WTC11 (cell line): ENCODE measurements at regions not wholly inside any gene's neighbourhood (a gene's known extent, or its start where the extent isn't known, plus 50 kb on each side); places are given as distances from the start of the nearest gene placed in this dataset.
"Not testable (repeated sequence)": the region's sequence is repeated elsewhere in the genome, so short reads cannot be mapped to it uniquely, and the experiment has no call there.

Experiments used
- ATAC-seq: fragments of 200-7000 bp; cut with Tn5 transposase; 2 replicates; pipeline ENCODE4 v1.10.0; 2021; ENCODE audit warnings: mild to moderate bottlenecking, moderate library complexity
- CTCF ChIA-PET: fragments of 300-600 bp; sonication (Branson Sonifier 250); formaldehyde crosslinking; loops from one replicate; lab custom pipeline; 2021; ENCODE audit warnings: antibody characterized with exemption; lab: Charles Lee
- POLR2A ChIA-PET: fragments of 350-600 bp; sonication (Branson Sonifier 250); formaldehyde crosslinking; loops from one replicate; lab custom pipeline; 2021; ENCODE audit warnings: antibody characterized with exemption; lab: Charles Lee
- DNase-seq: peaks from one replicate; pipeline ENCODE4 v3.0.0; 2021; ENCODE audit warnings: low spot score
- H3K27ac Mint-ChIP-seq: 2 replicates; pipeline ENCODE4 v1.8.0; 2021; ENCODE audit warnings: mixed read lengths
- H3K27me3 Mint-ChIP-seq: 2 replicates; pipeline ENCODE4 v1.8.0; 2021; ENCODE audit warnings: low read depth, mild to moderate bottlenecking, moderate library complexity, mixed read lengths
- H3K36me3 Mint-ChIP-seq: 2 replicates; pipeline ENCODE4 v1.8.0; 2021; ENCODE audit warnings: mixed read lengths
- H3K4me1 Mint-ChIP-seq: 2 replicates; pipeline ENCODE4 v1.8.0; 2022; ENCODE audit warnings: mixed read lengths
- H3K4me3 Mint-ChIP-seq: 2 replicates; pipeline ENCODE4 v1.8.0; 2021; ENCODE audit warnings: mild to moderate bottlenecking, moderate library complexity, mixed read lengths
- H3K9me3 Mint-ChIP-seq: 2 replicates; pipeline ENCODE4 v1.8.0; 2021; ENCODE audit warnings: mixed read lengths
- FOXJ3 ChIP-seq: sonication (generic); formaldehyde crosslinking; IDR thresholded peaks from 2 replicates; pipeline ENCODE4 v1.9.0; 2021; ENCODE audit warnings: missing genetic modification reagents, mild to moderate bottlenecking, borderline replicate concordance
- GTF2I ChIP-seq: fragments of 250-450 bp; sonication (Bioruptor Pico); conservative IDR thresholded peaks from 2 replicates; pipeline ENCODE4 v1.4.0; 2021; ENCODE audit warnings: mild to moderate bottlenecking
- IRF2 ChIP-seq: sonication (generic); formaldehyde crosslinking; IDR thresholded peaks from 2 replicates; pipeline ENCODE4 v1.8.0; 2022; ENCODE audit warnings: low read depth, missing genetic modification reagents, borderline replicate concordance
- NFYB ChIP-seq: sonication (generic); formaldehyde crosslinking; conservative IDR thresholded peaks from 2 replicates; pipeline ENCODE4 v1.8.0; 2022; ENCODE audit warnings: low read depth, missing genetic modification reagents
- NR3C1 ChIP-seq: sonication (generic); formaldehyde crosslinking; conservative IDR thresholded peaks from 2 replicates; pipeline ENCODE4 v1.8.1; 2023; ENCODE audit warnings: low read depth, mild to moderate bottlenecking, missing genetic modification reagents
- OVOL2 ChIP-seq: fragments of 250-450 bp; sonication (Bioruptor Pico); IDR thresholded peaks from 2 replicates; pipeline ENCODE4 v1.9.0; 2021; ENCODE audit warnings: mild to moderate bottlenecking, borderline replicate concordance
- ZNF671 ChIP-seq: fragments of 250-450 bp; sonication (Bioruptor Pico); IDR thresholded peaks from 2 replicates; pipeline ENCODE4 v1.8.0; 2021; ENCODE audit warnings: mild to moderate bottlenecking
- TF ChIP-seq, protein P1 (sequence below): sonication (generic); formaldehyde crosslinking; IDR thresholded peaks from 2 replicates; pipeline ENCODE4 v1.8.1; 2022; ENCODE audit warnings: missing genetic modification reagents, borderline replicate concordance
- TF ChIP-seq, protein P2 (sequence below): sonication (generic); formaldehyde crosslinking; IDR thresholded peaks from 2 replicates; pipeline ENCODE4 v1.8.1; 2022; ENCODE audit warnings: low read depth, missing genetic modification reagents, borderline replicate concordance
- TF ChIP-seq, protein P3 (sequence below): sonication (generic); formaldehyde crosslinking; IDR thresholded peaks from 2 replicates; pipeline ENCODE4 v1.8.1; 2023; ENCODE audit warnings: mild to moderate bottlenecking, missing genetic modification reagents
- TF ChIP-seq, protein P4 (sequence below): sonication (generic); formaldehyde crosslinking; IDR thresholded peaks from 2 replicates; pipeline ENCODE4 v1.8.1; 2022; ENCODE audit warnings: mild to moderate bottlenecking, moderate library complexity, missing genetic modification reagents
- TF ChIP-seq, protein P5 (sequence below): sonication (generic); formaldehyde crosslinking; conservative IDR thresholded peaks from 2 replicates; pipeline ENCODE4 v1.8.1; 2022; ENCODE audit warnings: mild to moderate bottlenecking, missing genetic modification reagents
- TF ChIP-seq, protein P6 (sequence below): sonication (generic); formaldehyde crosslinking; IDR thresholded peaks from 2 replicates; pipeline ENCODE4 v1.8.0; 2023; ENCODE audit warnings: missing genetic modification reagents

DNA sequence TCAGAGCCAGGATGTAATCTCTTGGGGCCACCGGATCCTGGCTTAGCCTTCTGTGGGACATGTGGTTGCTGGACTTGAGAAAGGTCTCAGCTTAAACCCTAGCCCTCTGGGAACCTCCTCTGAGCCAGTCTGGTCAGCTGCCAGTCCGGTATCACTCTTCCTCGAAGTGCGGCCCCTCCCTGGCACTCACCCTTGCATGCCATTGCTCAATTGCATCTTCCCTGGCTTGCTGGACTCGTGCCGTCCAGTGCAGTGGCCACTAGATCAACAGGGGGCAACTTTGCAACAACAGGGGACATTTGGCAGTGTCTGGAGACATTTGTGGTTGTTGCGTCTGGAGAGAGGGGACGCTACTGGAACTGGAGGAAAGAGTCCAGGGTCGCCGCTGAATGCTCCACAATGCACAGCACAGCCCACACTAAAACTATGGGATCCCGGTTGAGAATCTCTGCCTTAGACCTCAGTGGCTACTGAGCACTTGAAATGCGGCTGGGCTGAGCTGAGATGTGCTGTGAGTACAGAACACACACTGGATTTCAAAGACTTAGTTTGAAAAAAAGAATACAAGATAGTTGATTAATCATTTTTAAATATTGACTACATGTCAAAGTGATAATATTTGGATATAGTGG is 152.1 kb downstream of the TFAP2C start:
- no peaks in the 10 kb centered on the region for H3K9me3 Mint-ChIP-seq
- CTCF ChIA-PET = no interaction called here
- H3K4me1 Mint-ChIP-seq = peaks cover 42% of the 10 kb centered on the region
- no peak for TF ChIP-seq NR3C1 (CRISPR knock-in tag)
- no peak for TF ChIP-seq OVOL2 (CRISPR knock-in tag)
- no peak for TF ChIP-seq GTF2I (CRISPR knock-in tag)
- TF ChIP-seq, protein P1, sequence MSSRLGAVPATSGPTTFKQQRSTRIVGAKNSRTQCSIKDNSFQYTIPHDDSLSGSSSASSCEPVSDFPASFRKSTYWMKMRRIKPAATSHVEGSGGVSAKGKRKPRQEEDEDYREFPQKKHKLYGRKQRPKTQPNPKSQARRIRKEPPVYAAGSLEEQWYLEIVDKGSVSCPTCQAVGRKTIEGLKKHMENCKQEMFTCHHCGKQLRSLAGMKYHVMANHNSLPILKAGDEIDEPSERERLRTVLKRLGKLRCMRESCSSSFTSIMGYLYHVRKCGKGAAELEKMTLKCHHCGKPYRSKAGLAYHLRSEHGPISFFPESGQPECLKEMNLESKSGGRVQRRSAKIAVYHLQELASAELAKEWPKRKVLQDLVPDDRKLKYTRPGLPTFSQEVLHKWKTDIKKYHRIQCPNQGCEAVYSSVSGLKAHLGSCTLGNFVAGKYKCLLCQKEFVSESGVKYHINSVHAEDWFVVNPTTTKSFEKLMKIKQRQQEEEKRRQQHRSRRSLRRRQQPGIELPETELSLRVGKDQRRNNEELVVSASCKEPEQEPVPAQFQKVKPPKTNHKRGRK = 0 out of 2 replicates have a peak, but pooled peaks have one; percentile 54
- H3K27me3 Mint-ChIP-seq = peaks cover 5% of the 10 kb centered on the region
- no peaks in the 10 kb centered on the region for H3K36me3 Mint-ChIP-seq
- H3K4me3 Mint-ChIP-seq = no peak overlapping the region
- DNase-seq (no peak), ATAC-seq (no peak)
- H3K27ac Mint-ChIP-seq = no peak overlapping the region
- POLR2A ChIA-PET = no interaction called here

DNA sequence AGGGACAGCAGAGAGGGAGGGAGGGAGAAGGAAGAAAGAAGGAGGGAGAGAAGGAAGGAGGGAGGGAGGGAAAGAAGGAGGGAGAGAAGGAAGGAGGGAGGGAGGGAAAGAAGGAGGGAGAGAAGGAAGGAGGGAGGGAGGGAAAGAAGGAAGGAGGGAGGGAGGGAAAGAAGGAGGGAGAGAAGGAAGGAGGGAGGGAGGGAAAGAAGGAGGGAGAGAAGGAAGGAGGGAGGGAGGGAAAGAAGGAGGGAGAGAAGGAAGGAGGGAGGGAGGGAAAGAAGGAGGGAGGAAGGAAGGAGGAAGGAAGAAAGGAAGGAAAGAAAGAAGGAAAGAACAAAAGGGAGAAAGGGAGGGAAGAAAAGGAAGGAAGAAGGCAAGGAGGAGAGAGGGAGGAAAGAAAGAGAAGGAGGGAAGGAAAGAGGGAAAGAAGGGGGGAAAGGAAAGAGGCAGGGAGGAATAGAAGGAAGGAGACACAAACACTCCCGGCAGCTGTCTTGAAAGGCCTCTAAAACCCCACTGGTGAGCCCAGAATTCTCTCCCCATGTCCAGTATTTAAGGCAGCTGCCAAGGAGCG is 153.0 kb downstream of the TFAP2C start:
- H3K4me1 Mint-ChIP-seq = peaks cover 39% of the 10 kb centered on the region
- H3K4me3 Mint-ChIP-seq, H3K9me3 Mint-ChIP-seq, DNase-seq, H3K36me3 Mint-ChIP-seq, ATAC-seq, H3K27ac Mint-ChIP-seq, POLR2A ChIA-PET, H3K27me3 Mint-ChIP-seq: not testable (repeated sequence)
- CTCF ChIA-PET = interaction anchor here (0.7 to 1.2 kb wide), 2 partner anchors 62 to 152 kb away, joined by 3 to 4 read pairs; no protein-coding TSS in a partner anchor
- TF ChIP-seq, protein P1 = peak; percentile 75; the same call in 1 of the 2 replicates

DNA sequence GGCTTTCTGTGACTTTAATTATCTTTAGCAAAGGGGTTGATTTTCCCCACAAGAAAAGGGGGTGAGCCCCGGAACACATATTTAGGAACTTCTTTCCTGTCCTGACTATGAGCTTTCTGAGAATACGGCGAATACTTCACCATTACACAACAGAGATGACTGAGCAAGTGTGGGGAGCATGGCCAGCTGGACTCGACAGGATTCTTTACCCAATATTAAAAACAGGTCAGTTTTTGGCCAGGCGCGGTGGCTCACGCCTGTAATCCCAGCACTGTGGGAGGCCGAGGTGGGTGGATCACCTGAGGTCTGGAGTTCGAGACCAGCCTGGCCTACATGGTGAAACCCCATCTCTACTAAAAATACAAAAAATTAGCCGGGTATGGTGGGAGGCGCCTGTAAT is 153.7 kb downstream of the TFAP2C start:
- DNase-seq, POLR2A ChIA-PET, H3K27ac Mint-ChIP-seq, H3K4me3 Mint-ChIP-seq, H3K36me3 Mint-ChIP-seq, H3K9me3 Mint-ChIP-seq, ATAC-seq, H3K27me3 Mint-ChIP-seq: not testable (repeated sequence)
- H3K4me1 Mint-ChIP-seq = peaks cover 40% of the 10 kb centered on the region
- CTCF ChIA-PET = interaction anchor here (0.7 to 1.2 kb wide), 3 partner anchors 61 to 153 kb away, joined by 3 to 4 read pairs (median 3); no protein-coding TSS in a partner anchor

DNA sequence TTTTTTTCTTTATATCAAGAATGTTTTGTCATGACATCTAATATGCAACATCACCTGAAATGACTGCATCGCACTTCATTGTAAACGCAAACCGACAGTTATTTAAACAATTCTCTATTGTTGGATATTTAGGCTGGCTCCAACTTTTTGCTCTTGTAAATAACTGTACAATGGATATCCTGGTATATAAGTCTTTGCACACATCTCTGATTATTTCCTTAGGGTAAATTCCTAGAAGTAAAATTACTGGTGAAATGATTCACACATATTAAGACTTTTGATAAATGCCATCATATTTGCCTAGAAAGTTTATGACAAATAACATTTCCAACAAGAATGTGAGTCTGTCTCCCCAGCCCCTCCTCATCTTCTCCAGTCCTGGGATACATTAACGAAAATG is 154.7 kb downstream of the TFAP2C start:
- ChIA-PET POLR2A (interaction anchor here (1.1 kb wide), 1 partner anchor 7 kb away, joined by 3 read pairs; no protein-coding TSS in a partner anchor), CTCF (interaction anchor here (0.9 kb wide), 1 partner anchor 154 kb away, joined by 3 read pairs; no protein-coding TSS in a partner anchor)
- Mint-ChIP-seq H3K27ac (no peak overlapping the region), H3K4me3 (no peak overlapping the region), H3K27me3 (peaks cover 5% of the 10 kb centered on the region), H3K9me3 (no peaks in the 10 kb centered on the region), H3K36me3 (no peaks in the 10 kb centered on the region), H3K4me1 (peaks cover 34% of the 10 kb centered on the region)
- ATAC-seq (no peak), DNase-seq (no peak)
- TF ChIP-seq, protein P2, sequence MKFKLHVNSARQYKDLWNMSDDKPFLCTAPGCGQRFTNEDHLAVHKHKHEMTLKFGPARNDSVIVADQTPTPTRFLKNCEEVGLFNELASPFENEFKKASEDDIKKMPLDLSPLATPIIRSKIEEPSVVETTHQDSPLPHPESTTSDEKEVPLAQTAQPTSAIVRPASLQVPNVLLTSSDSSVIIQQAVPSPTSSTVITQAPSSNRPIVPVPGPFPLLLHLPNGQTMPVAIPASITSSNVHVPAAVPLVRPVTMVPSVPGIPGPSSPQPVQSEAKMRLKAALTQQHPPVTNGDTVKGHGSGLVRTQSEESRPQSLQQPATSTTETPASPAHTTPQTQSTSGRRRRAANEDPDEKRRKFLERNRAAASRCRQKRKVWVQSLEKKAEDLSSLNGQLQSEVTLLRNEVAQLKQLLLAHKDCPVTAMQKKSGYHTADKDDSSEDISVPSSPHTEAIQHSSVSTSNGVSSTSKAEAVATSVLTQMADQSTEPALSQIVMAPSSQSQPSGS (CRISPR knock-in tag) = no peak
- no peak for TF ChIP-seq ZNF671 (CRISPR knock-in tag)
- TF ChIP-seq, protein P3, sequence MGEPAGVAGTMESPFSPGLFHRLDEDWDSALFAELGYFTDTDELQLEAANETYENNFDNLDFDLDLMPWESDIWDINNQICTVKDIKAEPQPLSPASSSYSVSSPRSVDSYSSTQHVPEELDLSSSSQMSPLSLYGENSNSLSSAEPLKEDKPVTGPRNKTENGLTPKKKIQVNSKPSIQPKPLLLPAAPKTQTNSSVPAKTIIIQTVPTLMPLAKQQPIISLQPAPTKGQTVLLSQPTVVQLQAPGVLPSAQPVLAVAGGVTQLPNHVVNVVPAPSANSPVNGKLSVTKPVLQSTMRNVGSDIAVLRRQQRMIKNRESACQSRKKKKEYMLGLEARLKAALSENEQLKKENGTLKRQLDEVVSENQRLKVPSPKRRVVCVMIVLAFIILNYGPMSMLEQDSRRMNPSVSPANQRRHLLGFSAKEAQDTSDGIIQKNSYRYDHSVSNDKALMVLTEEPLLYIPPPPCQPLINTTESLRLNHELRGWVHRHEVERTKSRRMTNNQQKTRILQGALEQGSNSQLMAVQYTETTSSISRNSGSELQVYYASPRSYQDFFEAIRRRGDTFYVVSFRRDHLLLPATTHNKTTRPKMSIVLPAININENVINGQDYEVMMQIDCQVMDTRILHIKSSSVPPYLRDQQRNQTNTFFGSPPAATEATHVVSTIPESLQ = no peak
- TF ChIP-seq IRF2 = no peak
- no peak for TF ChIP-seq NFYB (CRISPR knock-in tag)
- TF ChIP-seq, protein P4, sequence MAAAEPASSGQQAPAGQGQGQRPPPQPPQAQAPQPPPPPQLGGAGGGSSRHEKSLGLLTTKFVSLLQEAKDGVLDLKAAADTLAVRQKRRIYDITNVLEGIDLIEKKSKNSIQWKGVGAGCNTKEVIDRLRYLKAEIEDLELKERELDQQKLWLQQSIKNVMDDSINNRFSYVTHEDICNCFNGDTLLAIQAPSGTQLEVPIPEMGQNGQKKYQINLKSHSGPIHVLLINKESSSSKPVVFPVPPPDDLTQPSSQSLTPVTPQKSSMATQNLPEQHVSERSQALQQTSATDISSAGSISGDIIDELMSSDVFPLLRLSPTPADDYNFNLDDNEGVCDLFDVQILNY (CRISPR knock-in tag) = no peak
- TF ChIP-seq, protein P5, sequence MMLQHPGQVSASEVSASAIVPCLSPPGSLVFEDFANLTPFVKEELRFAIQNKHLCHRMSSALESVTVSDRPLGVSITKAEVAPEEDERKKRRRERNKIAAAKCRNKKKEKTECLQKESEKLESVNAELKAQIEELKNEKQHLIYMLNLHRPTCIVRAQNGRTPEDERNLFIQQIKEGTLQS (CRISPR knock-in tag) = no peak
- TF ChIP-seq, protein P6, sequence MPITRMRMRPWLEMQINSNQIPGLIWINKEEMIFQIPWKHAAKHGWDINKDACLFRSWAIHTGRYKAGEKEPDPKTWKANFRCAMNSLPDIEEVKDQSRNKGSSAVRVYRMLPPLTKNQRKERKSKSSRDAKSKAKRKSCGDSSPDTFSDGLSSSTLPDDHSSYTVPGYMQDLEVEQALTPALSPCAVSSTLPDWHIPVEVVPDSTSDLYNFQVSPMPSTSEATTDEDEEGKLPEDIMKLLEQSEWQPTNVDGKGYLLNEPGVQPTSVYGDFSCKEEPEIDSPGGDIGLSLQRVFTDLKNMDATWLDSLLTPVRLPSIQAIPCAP (CRISPR knock-in tag) = no peak
- no peak for TF ChIP-seq FOXJ3
